K562 (cell line): ENCODE measurements at regions not wholly inside any gene's neighbourhood (a gene's known extent, or its start where the extent isn't known, plus 50 kb on each side); places are given as distances from the start of the nearest gene placed in this dataset.

Experiments
- ATAC-seq: fragments of 200-7000 bp; cut with Tn5 transposase; 3 replicates; pipeline ENCODE4 v1.9.1; 2020; ENCODE audit warnings: moderate library complexity
- BruUV-seq: library from RNA; stranded (reverse); fragments of 400-500 nt; replicated peaks from 2 replicates; lab custom pipeline; 2021; lab: Mats Ljungman, UMichigan
- CTCF ChIA-PET: fragments of 300-600 bp; formaldehyde crosslinking; extraction: SDS; loops from one replicate; lab custom pipeline; 2021; ENCODE audit warnings: low intra/inter-chr PET ratio; lab: Yijun Ruan, JAX
- POLR2A ChIA-PET: fragments of 300-600, 350-650 bp; sonication (Branson Sonifier 250); formaldehyde crosslinking; extraction: SDS; loops from one replicate; lab custom pipeline; 2021; ENCODE audit warnings: antibody characterized with exemption, inconsistent platforms; lab: Yijun Ruan, JAX
- DNase-seq, 4 experiments: peaks; one replicate each; pipeline versions ENCODE4 v3.0.0 to v3.0.0-alpha.2; 2011 to 2018; ENCODE audit warnings: low spot score in 3 of 4, mixed read lengths in 3 of 4; ENCODE audit errors: extremely low read depth in 1 of 4
- FAIRE-seq: peaks from 2 replicates; lab custom pipeline; 2011; peaks lifted over from hg19 to GRCh38; lab: Jason Lieb, UNC
- H2AFZ ChIP-seq: 2 replicates; pipeline ENCODE4 v1.6.0; 2011; ENCODE audit warnings: low read depth, low read length, control low read depth, inconsistent platforms
- H3K27ac ChIP-seq: fragments of 200-600 bp; 3 replicates; pipeline ENCODE4 v1.8.0; 2011; ENCODE audit warnings: low read depth, mild to moderate bottlenecking, control low read depth, inconsistent platforms, low read length, moderate library complexity, mixed read lengths; ENCODE audit errors: extremely low read depth
- H3K27me3 ChIP-seq, 2 experiments: fragments of 300-600 bp in 1 of 2; 2 replicates in 1 of 2; 3 replicates in 1 of 2; pipeline versions ENCODE4 v1.6.0 to v1.8.0; 2011; ENCODE audit warnings: inconsistent platforms in 2 of 2, low read length in 2 of 2, mild to moderate bottlenecking in 1 of 2, mixed read lengths in 1 of 2, moderate library complexity in 1 of 2; ENCODE audit not compliant: control insufficient read depth in 2 of 2, insufficient read depth in 2 of 2
- H3K36me3 ChIP-seq: fragments of 300-600 bp; 3 replicates; pipeline ENCODE4 v1.8.0; 2011; ENCODE audit warnings: mild to moderate bottlenecking, low read length, inconsistent platforms; ENCODE audit not compliant: control insufficient read depth, insufficient read depth
- H3K4me1 ChIP-seq, 2 experiments: fragments of 200-600 bp in 1 of 2; replicated peaks in 1 of 2; 2 replicates in 1 of 2; 3 replicates in 1 of 2; pipeline versions ENCODE4 v1.5.1 to v1.8.0; 2011; ENCODE audit warnings: inconsistent platforms in 2 of 2, low read length in 2 of 2, mild to moderate bottlenecking in 1 of 2, mixed read lengths in 1 of 2, moderate library complexity in 1 of 2; ENCODE audit not compliant: control insufficient read depth in 2 of 2, insufficient read depth in 2 of 2
- H3K4me2 ChIP-seq: 2 replicates; pipeline ENCODE4 v1.6.1; 2011; ENCODE audit warnings: low read length, control low read depth, inconsistent platforms, mixed read lengths; ENCODE audit not compliant: insufficient read depth
- H3K4me3 ChIP-seq: fragments of 200-600 bp; sonication (generic), shearing (Covaris generic); 2 replicates; pipeline ENCODE4 v1.5.1; 2016; ENCODE audit warnings: control low read depth, inconsistent platforms
- H3K79me2 ChIP-seq: fragments of 200-600 bp; 3 replicates; pipeline ENCODE4 v1.8.0; 2011; ENCODE audit warnings: low read length, inconsistent platforms; ENCODE audit not compliant: control insufficient read depth, insufficient read depth
- H3K9ac ChIP-seq, 2 experiments: 2 replicates each; pipeline versions ENCODE4 v1.6.0 to v1.6.1; 2011; ENCODE audit warnings: low read depth in 2 of 2, low read length in 2 of 2, control low read depth in 1 of 2, inconsistent platforms in 1 of 2, mild to moderate bottlenecking in 1 of 2, mixed read lengths in 1 of 2; ENCODE audit not compliant: insufficient read depth in 1 of 2
- H3K9me1 ChIP-seq: one replicate; pipeline ENCODE4 v1.6.0; 2011; ENCODE audit warnings: inconsistent platforms, mild to moderate bottlenecking, low read length, moderate library complexity; ENCODE audit not compliant: control insufficient read depth, insufficient read depth
- H3K9me3 ChIP-seq: replicated peaks from 2 replicates; pipeline ENCODE4 v1.5.1; 2011; ENCODE audit warnings: low read depth, low read length, inconsistent platforms; ENCODE audit not compliant: control insufficient read depth, insufficient read depth
- H4K20me1 ChIP-seq: replicated peaks from 2 replicates; pipeline ENCODE4 v1.6.1; 2011; ENCODE audit warnings: low read length, inconsistent platforms, mixed read lengths; ENCODE audit not compliant: control insufficient read depth, insufficient read depth
- ARID3B ChIP-seq: fragments of 250-450 bp; sonication (Bioruptor Pico); IDR thresholded peaks from 2 replicates; pipeline ENCODE4 v1.4.0; 2020; ENCODE audit warnings: borderline replicate concordance
- ATF7 ChIP-seq: fragments of 450-650 bp; IDR thresholded peaks from 2 replicates; pipeline ENCODE4 v1.7.1; 2014; ENCODE audit warnings: mild to moderate bottlenecking, moderate library complexity
- CAMTA2 ChIP-seq: fragments of 250-450 bp; sonication (Bioruptor Pico); conservative IDR thresholded peaks from 2 replicates; pipeline ENCODE4 v1.5.1; 2022
- EGR1 ChIP-seq: fragments of 450-650 bp; conservative IDR thresholded peaks from 2 replicates; pipeline ENCODE4 v1.6.1; 2017; ENCODE audit warnings: mild to moderate bottlenecking
- HINFP ChIP-seq: fragments of 450-650 bp; conservative IDR thresholded peaks from 2 replicates; pipeline ENCODE4 v1.6.1; 2016; ENCODE audit warnings: missing genetic modification characterization, low read depth, mild to moderate bottlenecking, control low read depth, missing compliant biosample characterization
- MCM2 ChIP-seq: fragments of 450-650 bp; IDR thresholded peaks from 2 replicates; pipeline ENCODE4 v1.6.1; 2017; ENCODE audit warnings: low read depth, mild to moderate bottlenecking
- PHF21A ChIP-seq: fragments of 450-650 bp; IDR thresholded peaks from 2 replicates; pipeline ENCODE4 v1.6.1; 2017; ENCODE audit warnings: low read depth, borderline replicate concordance
- PHF8 ChIP-seq: fragments of 200-600 bp; sonication (generic); IDR thresholded peaks from 2 replicates; pipeline ENCODE4 v1.6.1; 2012; ENCODE audit warnings: mixed run types, mild to moderate bottlenecking, inconsistent platforms, low read length, moderate library complexity, borderline replicate concordance
- RFX5 ChIP-seq: IDR thresholded peaks from 2 replicates; pipeline ENCODE4 v1.6.1; 2011; ENCODE audit warnings: low read depth, mild to moderate bottlenecking, improper control_type of control experiment, low read length
- RUNX1 ChIP-seq: sonication (generic); IDR thresholded peaks from 2 replicates; pipeline ENCODE4 v1.6.1; 2016; ENCODE audit warnings: antibody characterized with exemption, low read depth
- SUPT5H ChIP-seq: fragments of 450-650 bp; IDR thresholded peaks from 2 replicates; pipeline ENCODE4 v1.6.1; 2016
- TAF7 ChIP-seq: fragments of 450-650 bp; IDR thresholded peaks from 2 replicates; pipeline ENCODE4 v1.6.1; 2016; ENCODE audit warnings: missing genetic modification characterization, missing compliant biosample characterization
- ZNF174 ChIP-seq: fragments of 250-450 bp; sonication (Bioruptor Pico); IDR thresholded peaks from 2 replicates; pipeline ENCODE4 v1.4.0; 2020; ENCODE audit warnings: mild to moderate bottlenecking
- ZNF830 ChIP-seq: fragments of 250-450 bp; sonication (Bioruptor Pico); IDR thresholded peaks from 2 replicates; pipeline ENCODE4 v1.5.0; 2021; ENCODE audit warnings: mild to moderate bottlenecking
- WGBS: fragments of 100-300 bp; shearing (Covaris generic); methylation state at CpG from one replicate; pipeline ENCODE4 v1.1.6; 2016; ENCODE audit warnings: low coverage, mixed read lengths; ENCODE audit not compliant: insufficient coverage; ENCODE audit errors: missing lambda C conversion rate; 5-methylcytosine and 5-hydroxymethylcytosine counted together
- in situ Hi-C: fragments of 300-500 bp; cut with MboI; formaldehyde crosslinking; loops from 4 replicates; pipeline ENCODE4 v1.15.0; 2018; ENCODE audit warnings: inconsistent platforms, mixed read lengths
- intact Hi-C: fragments of 100-400 bp; cut with micrococcal nuclease; formaldehyde crosslinking; loops from 2 replicates; pipeline ENCODE4 v1.14.2; 2022
- TF ChIP-seq, protein P1 (sequence below): fragments of 450-650 bp; IDR thresholded peaks from 2 replicates; pipeline ENCODE4 v1.6.1; 2014; ENCODE audit warnings: low read depth, mild to moderate bottlenecking, moderate library complexity, borderline replicate concordance
- TF ChIP-seq, protein P2 (sequence below): IDR thresholded peaks from 2 replicates; pipeline ENCODE4 v1.6.1; 2014; ENCODE audit warnings: antibody characterized with exemption

DNA sequence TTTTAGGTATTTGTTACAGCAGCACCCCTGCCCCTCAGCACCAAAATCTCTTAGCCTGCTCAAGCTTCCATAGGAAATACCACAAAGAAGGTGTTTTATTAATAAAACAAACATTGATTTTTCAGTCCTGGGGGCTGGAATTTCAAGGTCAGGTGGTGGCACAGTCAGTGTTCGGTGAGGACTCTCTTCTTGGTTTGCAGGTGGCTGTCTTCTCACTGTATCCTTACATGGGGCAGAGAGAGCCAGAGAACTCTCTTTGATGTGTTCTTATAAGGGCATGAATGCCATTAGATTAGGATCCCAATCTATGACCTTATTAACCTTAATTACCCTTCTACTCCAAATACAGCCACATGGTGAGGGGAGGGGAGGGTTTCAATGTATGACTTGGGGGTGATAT lies 112.3 kb upstream of the PFKP start (continued):
- TF ChIP-seq HINFP (tag) (no peak), RFX5 (no peak), TAF7 (tag) (no peak), SUPT5H (no peak), ZNF174 (no peak)
- TF ChIP-seq, all 486 proteins: peak for 0

GRCh38 chr10:2953495-2953894 lies 113.9 kb upstream of the PFKP start:
- in situ Hi-C loops: no loop called here
- ATAC-seq (no peak), DNase-seq (no peak), FAIRE-seq (no peak)
- POLR2A ChIA-PET: interaction anchor here (0.7 kb wide), 2 partner anchors 17 to 32 kb away, joined by 3 read pairs; no protein-coding TSS in a partner anchor
- H3K4me1 ChIP-seq: no peaks in the 10 kb centered on the region
- H3K4me3 ChIP-seq: no peak overlapping the region
- H2AFZ ChIP-seq: no peak overlapping the region
- no peaks in the 10 kb centered on the region for H3K9me1 ChIP-seq
- H3K36me3 ChIP-seq: no peaks in the 10 kb centered on the region
- 0% methylated on average over 2 of the region's 2 CpGs for WGBS
- no peaks in the 10 kb centered on the region for H3K79me2 ChIP-seq
- no peaks in the 10 kb centered on the region for H3K9me3 ChIP-seq
- intact Hi-C loops: no loop called here
- no TSS peak for BruUV-seq
- H3K4me2 ChIP-seq: no peak overlapping the region
- H4K20me1 ChIP-seq: no peaks in the 10 kb centered on the region; the same call in 1 of the 2 replicates
- CTCF ChIA-PET: no interaction called here
- H3K27me3 ChIP-seq: peaks cover 3 to 24% of the 10 kb centered on the region in 2 experiments; a peak in 3 of 5 replicates
- no peak overlapping the region for H3K9ac ChIP-seq
- no peak overlapping the region for H3K27ac ChIP-seq
- TF ChIP-seq PHF21A (no peak), MCM2 (no peak), ARID3B (CRISPR knock-in tag) (no peak), PHF8 (no peak), ZNF830 (CRISPR knock-in tag) (no peak), ATF7 (no peak), RUNX1 (no peak), EGR1 (no peak), CAMTA2 (CRISPR knock-in tag) (no peak)
- TF ChIP-seq, protein P1, sequence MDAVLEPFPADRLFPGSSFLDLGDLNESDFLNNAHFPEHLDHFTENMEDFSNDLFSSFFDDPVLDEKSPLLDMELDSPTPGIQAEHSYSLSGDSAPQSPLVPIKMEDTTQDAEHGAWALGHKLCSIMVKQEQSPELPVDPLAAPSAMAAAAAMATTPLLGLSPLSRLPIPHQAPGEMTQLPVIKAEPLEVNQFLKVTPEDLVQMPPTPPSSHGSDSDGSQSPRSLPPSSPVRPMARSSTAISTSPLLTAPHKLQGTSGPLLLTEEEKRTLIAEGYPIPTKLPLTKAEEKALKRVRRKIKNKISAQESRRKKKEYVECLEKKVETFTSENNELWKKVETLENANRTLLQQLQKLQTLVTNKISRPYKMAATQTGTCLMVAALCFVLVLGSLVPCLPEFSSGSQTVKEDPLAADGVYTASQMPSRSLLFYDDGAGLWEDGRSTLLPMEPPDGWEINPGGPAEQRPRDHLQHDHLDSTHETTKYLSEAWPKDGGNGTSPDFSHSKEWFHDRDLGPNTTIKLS: no peak
- TF ChIP-seq, protein P2, sequence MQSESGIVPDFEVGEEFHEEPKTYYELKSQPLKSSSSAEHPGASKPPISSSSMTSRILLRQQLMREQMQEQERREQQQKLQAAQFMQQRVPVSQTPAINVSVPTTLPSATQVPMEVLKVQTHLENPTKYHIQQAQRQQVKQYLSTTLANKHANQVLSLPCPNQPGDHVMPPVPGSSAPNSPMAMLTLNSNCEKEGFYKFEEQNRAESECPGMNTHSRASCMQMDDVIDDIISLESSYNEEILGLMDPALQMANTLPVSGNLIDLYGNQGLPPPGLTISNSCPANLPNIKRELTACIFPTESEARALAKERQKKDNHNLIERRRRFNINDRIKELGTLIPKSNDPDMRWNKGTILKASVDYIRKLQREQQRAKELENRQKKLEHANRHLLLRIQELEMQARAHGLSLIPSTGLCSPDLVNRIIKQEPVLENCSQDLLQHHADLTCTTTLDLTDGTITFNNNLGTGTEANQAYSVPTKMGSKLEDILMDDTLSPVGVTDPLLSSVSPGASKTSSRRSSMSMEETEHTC: no peak
